Kidney (tissue), 13 donors: ENCODE measurements at regions not wholly inside any gene's neighbourhood (a gene's known extent, or its start where the extent isn't known, plus 50 kb on each side); places are given as distances from the start of the nearest gene placed in this dataset.

Experiments used
- DNase-seq, 5 donors: peaks; one replicate each; pipeline ENCODE4 v3.0.0-alpha.2; 2013 to 2020
- FAIRE-seq: peaks from 2 replicates; lab custom pipeline; 2012; peaks lifted over from hg19 to GRCh38; lab: Jason Lieb, UNC
- H3K27ac ChIP-seq, 2 donors: one replicate each; pipeline ENCODE4 v1.7.0; 2013; ENCODE audit warnings: low read depth in 2 of 2, low read length in 2 of 2, inconsistent platforms in 1 of 2
- H3K27me3 ChIP-seq: one replicate; pipeline ENCODE4 v1.7.1; 2013; ENCODE audit warnings: low read length, inconsistent platforms; ENCODE audit not compliant: control insufficient read depth, insufficient read depth
- H3K36me3 ChIP-seq, 3 donors: one replicate each; pipeline versions ENCODE4 v1.7.0 to v1.7.1; 2013; ENCODE audit warnings: low read length in 3 of 3, control low read depth in 1 of 3, inconsistent platforms in 1 of 3; ENCODE audit not compliant: insufficient read depth in 3 of 3, control insufficient read depth in 2 of 3
- H3K4me1 ChIP-seq, 3 donors: one replicate each; pipeline versions ENCODE4 v1.7.0 to v1.7.1; 2013; ENCODE audit warnings: low read length in 3 of 3, inconsistent platforms in 1 of 3, low read depth in 1 of 3; ENCODE audit not compliant: control insufficient read depth in 2 of 3, insufficient read depth in 2 of 3
- H3K4me3 ChIP-seq, 3 donors: one replicate each; pipeline versions ENCODE4 v1.7.0 to v1.8.1; 2013; ENCODE audit warnings: low read length in 3 of 3, control low read depth in 1 of 3, inconsistent platforms in 1 of 3
- H3K9ac ChIP-seq, 3 donors: one replicate each; pipeline versions ENCODE4 v1.7.0 to v1.7.1; 2013; ENCODE audit warnings: low read length in 3 of 3, control low read depth in 1 of 3, inconsistent platforms in 1 of 3
- H3K9me3 ChIP-seq, 3 donors: one replicate each; pipeline versions ENCODE4 v1.7.0 to v1.7.1; 2013; ENCODE audit warnings: low read length in 3 of 3, control low read depth in 1 of 3, inconsistent platforms in 1 of 3; ENCODE audit not compliant: control insufficient read depth in 2 of 3, insufficient read depth in 1 of 3
- CTCF ChIP-seq: IDR thresholded peaks from 3 replicates; pipeline ENCODE4 v1.5.1; 2012; ENCODE audit warnings: mild to moderate bottlenecking, moderate library complexity, borderline replicate concordance; ENCODE audit not compliant: insufficient read depth; ENCODE audit errors: extremely low read depth
- intact Hi-C: fragments of 100-400 bp; cut with DNase I; formaldehyde crosslinking; loops from one replicate; pipeline ENCODE4 v1.11.1; 2022
- donor health status: control.
- donor health status: control.
- donor health status: control.
- donor health status: control.
- donor health status: control.
- donor health status: DM: yes; HTN: yes; CAD: no.
- donor health status: Normal renal cell carcinoma (clear cell type).

DNA sequence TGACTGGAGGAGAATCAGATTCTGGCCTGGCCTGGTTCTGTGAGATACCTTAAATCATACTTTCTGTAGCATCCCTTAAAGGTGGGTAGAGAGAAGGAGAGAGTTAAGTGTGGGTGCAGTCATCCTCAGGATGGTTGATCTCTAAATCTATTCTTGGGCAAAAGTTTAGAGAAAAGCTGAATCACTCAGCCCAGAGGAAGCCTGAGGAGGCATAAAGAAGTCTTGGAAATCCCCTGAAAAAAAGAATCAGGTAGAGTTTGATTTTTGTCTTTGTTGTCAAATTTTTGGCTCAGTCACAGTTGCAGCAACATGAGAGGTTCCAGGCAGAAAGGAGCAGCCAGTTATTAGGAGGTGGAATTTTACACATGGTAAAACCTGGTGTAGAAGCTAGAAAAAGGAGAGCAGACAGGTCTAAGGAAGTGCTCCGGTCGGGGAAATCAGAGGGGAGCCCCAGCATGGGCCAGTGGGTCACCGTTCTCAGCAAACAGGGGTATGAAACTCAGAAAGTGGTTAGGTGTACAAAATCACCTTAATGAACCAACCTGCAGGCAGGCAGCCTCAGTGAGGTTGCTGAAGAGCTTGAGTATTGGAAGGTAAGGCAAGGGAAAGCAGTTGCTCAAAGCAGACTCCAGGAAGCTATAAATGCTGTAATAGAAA is 116.2 kb upstream of the CNTLN start:
- H3K27me3 ChIP-seq: no peaks in the 10 kb centered on the region
- H3K9me3 ChIP-seq: no peaks in the 10 kb centered on the region
- FAIRE-seq: no peak
- no peaks in the 10 kb centered on the region for H3K4me1 ChIP-seq
- no peak for DNase-seq
- H3K4me3 ChIP-seq: no peak overlapping the region
- H3K36me3 ChIP-seq: no peaks in the 10 kb centered on the region
- no peak overlapping the region for H3K27ac ChIP-seq
- intact Hi-C loops: no loop called here
- no peak overlapping the region for H3K9ac ChIP-seq
- TF ChIP-seq CTCF: no peak

DNA sequence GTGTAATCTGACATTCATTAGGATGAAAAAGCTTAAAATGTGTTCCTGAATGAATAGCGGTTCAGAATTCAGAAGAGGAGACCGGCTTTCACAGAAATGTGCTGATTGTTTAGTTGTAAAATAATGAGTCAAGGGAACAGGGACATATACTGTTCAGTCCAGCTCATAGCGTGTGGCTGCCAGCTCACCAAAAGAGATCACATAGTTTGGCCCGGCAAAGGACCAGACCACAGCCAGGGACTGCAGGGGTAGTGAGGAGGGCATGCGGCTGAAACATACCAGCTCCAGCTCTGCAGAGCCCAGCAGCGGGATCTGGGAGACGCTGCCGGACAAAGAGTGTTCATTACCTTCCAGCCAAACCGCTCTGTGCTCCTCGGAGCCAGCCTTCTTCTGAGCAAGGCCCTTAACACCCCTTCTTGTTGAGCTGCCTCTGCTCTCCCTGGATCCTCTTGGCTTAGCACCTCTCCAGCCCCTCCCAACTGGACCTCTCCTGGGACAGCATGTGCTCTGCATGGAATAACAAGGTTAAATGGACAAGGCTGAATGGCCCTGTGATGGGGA is 116.8 kb upstream of the CNTLN start:
- TF ChIP-seq CTCF: no peak
- H3K4me3 ChIP-seq: no peak overlapping the region
- no peak for FAIRE-seq
- peaks cover 0 to 4% (median 0%) of the 10 kb centered on the region in 3 donors for H3K4me1 ChIP-seq
- H3K36me3 ChIP-seq: no peaks in the 10 kb centered on the region
- H3K27me3 ChIP-seq: no peaks in the 10 kb centered on the region
- no peak overlapping the region for H3K27ac ChIP-seq
- intact Hi-C loops: no loop called here
- no peak overlapping the region for H3K9ac ChIP-seq
- H3K9me3 ChIP-seq: no peaks in the 10 kb centered on the region
- DNase-seq: peak in 2 of 5 donors; percentile 7 to 39

GRCh38 chr9:17013891-17014290 is 120.9 kb upstream of the CNTLN start:
- H3K4me3 ChIP-seq: peak overlapping the region in 1 of 3 donors; percentile 35
- no peak for TF ChIP-seq CTCF
- FAIRE-seq (no peak), DNase-seq (peak in 1 of 5 donors; percentile 9)
- no peaks in the 10 kb centered on the region for H3K36me3 ChIP-seq
- no peaks in the 10 kb centered on the region for H3K27me3 ChIP-seq
- H3K9ac ChIP-seq: no peak overlapping the region
- H3K27ac ChIP-seq: peak overlapping the region in 1 of 2 donors; percentile 4
- peaks cover 0 to 4% (median 0%) of the 10 kb centered on the region in 3 donors for H3K4me1 ChIP-seq
- H3K9me3 ChIP-seq: no peaks in the 10 kb centered on the region
- intact Hi-C loops: no loop called here

DNA sequence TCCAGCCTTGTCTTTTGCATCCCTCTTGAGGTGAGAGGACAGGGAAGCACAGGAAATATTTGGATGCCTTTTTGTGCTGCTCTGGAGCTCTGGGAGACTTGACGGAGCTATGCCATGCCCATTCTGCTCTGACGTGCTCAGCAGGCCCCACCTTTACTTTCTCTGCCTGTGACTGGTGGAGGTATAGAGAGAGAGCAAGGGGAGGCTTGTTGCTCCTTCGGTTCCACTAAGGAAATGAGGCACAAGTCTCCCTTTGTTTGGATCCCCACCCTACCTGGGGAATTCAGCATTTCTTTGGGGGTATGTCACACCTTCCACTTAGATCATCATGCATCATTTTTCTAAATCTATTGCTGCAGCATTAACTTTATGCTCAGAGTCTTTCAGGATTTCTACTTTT is 121.8 kb upstream of the CNTLN start:
- TF ChIP-seq CTCF: no peak
- no peaks in the 10 kb centered on the region for H3K36me3 ChIP-seq
- no peaks in the 10 kb centered on the region for H3K9me3 ChIP-seq
- DNase-seq (no peak), FAIRE-seq (no peak)
- no peaks in the 10 kb centered on the region for H3K27me3 ChIP-seq
- H3K4me3 ChIP-seq: no peak overlapping the region
- no peak overlapping the region for H3K27ac ChIP-seq
- intact Hi-C loops: no loop called here
- H3K4me1 ChIP-seq: peaks cover 0 to 4% (median 0%) of the 10 kb centered on the region in 3 donors
- no peak overlapping the region for H3K9ac ChIP-seq
